ENCODE measurements at regions not wholly inside any gene's neighbourhood (a gene's known extent, or its start where the extent isn't known, plus 50 kb on each side); places are given as distances from the start of the nearest gene placed in this dataset.

- DNase-seq (ENCODE audit: low read depth), result no peak
Measured at GRCh38 chr12:24414480-24414879, 465.0 kb upstream of the SOX5 start.

DNA sequence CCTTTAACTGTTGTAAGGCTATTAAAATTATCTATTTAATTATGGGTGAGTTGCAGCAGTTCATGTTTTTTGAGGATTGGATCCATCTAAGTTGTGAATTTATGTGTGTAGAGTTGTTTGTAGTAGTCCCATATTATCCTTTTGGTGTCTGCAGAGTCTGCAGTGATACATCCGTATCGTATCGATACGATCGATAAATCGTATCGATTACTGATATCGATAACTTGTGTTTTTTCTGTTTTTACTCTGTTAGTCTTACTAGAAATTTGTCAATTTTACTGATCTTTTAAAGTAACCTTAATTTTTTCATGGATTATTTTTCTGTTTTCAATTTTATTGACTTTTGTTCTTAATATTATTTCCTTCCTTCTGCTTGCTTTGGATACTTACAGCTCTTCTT, 462.5 kb upstream of the SOX5 start:
- DNase-seq (ENCODE audit: low read depth), result no peak

- DNase-seq (ENCODE audit: low read depth), result no peak
Measured at GRCh38 chr12:24409868-24410267, 460.4 kb upstream of the SOX5 start.

- no peak for DNase-seq (ENCODE audit: low read depth)
Measured at GRCh38 chr12:24408305-24408704, 458.8 kb upstream of the SOX5 start.

DNA sequence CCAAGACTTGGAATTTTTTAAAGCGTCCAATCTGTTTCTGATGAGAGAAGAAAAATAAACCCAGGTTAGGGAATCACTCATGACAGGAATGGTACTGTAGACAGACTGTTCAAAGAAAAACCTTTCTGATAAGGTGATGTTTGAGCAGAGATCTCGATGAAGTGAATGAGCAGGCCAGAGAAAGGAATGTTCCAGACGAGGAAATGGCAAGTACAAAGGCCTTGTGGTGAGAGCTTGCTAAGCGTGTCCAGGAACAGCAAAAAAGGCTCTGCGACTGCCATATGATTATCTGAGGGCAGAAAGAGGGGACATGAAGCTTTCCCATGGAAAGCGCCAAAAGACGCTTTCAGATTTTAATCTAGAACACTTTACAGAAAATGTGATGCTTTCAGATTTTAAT, 458.4 kb upstream of the SOX5 start:
- no peak for DNase-seq (ENCODE audit: low read depth)

GRCh38 chr12:24404086-24404815, 454.8 kb upstream of the SOX5 start:
- no peak for DNase-seq (ENCODE audit: low read depth)

GRCh38 chr12:24400533-24400932, 451.1 kb upstream of the SOX5 start:
- DNase-seq (ENCODE audit: low read depth), result no peak

- DNase-seq (ENCODE audit: low read depth), result no peak
Measured at GRCh38 chr12:24398605-24399004, 449.1 kb upstream of the SOX5 start.

DNA sequence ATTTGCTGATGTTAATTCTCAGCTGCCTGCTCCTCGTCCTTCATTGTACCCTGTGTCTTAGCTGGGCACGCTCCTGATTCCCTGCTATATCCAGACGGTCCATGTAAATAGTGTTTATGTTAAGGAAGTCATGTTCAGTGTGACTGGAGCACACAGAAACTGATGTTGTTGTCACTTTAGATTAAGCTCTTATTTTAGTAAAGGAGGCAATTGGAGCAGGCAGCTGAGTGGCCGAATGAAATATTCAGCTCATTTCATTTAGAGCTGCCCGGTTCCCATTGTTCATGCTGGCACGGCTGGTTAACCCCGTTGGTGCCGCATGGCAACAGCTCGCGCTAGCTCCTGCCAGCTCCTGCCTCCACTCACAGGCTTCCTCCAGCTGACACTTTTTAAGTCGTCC, 446.8 kb upstream of the SOX5 start:
- no peak for DNase-seq (ENCODE audit: low read depth)

GRCh38 chr12:24394246-24394645, 444.8 kb upstream of the SOX5 start:
- DNase-seq (ENCODE audit: low read depth), result no peak

- no peak for DNase-seq (ENCODE audit: low read depth)
Measured at GRCh38 chr12:24393071-24393470, 443.6 kb upstream of the SOX5 start.

GRCh38 chr12:24389394-24389793, 439.9 kb upstream of the SOX5 start:
- DNase-seq (ENCODE audit: low read depth), result no peak

DNA sequence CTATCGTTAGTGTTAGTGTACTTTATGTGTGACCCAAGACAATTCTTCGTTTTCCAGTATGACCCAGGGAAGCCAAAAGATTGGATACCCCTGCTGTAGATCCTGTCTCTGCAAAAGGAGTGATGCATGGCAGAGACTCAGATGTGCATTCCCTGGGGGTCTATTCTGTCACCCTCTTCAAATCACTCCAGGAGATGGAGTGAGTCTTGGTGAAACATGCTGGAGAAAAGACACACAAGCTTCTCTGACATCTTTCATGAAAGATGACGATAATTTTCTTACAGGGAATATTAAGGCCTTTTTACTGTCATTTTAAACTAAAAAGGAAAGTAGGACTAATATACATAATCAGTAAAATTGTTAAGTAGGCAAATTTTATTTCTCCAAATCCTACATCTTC, 437.9 kb upstream of the SOX5 start:
- no peak for DNase-seq (ENCODE audit: low read depth)

GRCh38 chr12:24386836-24387235, 437.4 kb upstream of the SOX5 start:
- no peak for DNase-seq (ENCODE audit: low read depth)

GRCh38 chr12:24381790-24382189, 432.3 kb upstream of the SOX5 start:
- DNase-seq (ENCODE audit: low read depth), result no peak

GRCh38 chr12:24379861-24380521, 430.5 kb upstream of the SOX5 start:
- DNase-seq (ENCODE audit: low read depth), result no peak

DNA sequence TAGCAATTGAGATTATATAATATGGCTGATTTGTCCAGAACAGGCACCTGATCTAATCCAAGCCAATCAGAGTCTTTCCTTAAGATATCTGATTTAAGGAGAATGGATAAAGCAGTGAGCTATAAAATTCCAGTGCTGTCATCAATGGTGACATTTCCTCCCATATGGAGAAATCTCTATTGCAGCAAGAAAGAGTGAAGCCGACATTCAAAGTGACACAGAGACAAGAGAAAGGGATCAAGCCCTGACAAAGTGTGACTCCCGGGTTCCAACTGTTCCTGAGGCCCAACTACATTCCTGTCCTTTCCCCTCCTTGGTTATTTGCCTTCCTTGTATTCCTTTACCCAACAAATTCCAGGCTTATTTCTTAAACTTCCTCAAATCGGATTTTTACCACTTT, 430.0 kb upstream of the SOX5 start:
- DNase-seq (ENCODE audit: low read depth), result no peak

DNA sequence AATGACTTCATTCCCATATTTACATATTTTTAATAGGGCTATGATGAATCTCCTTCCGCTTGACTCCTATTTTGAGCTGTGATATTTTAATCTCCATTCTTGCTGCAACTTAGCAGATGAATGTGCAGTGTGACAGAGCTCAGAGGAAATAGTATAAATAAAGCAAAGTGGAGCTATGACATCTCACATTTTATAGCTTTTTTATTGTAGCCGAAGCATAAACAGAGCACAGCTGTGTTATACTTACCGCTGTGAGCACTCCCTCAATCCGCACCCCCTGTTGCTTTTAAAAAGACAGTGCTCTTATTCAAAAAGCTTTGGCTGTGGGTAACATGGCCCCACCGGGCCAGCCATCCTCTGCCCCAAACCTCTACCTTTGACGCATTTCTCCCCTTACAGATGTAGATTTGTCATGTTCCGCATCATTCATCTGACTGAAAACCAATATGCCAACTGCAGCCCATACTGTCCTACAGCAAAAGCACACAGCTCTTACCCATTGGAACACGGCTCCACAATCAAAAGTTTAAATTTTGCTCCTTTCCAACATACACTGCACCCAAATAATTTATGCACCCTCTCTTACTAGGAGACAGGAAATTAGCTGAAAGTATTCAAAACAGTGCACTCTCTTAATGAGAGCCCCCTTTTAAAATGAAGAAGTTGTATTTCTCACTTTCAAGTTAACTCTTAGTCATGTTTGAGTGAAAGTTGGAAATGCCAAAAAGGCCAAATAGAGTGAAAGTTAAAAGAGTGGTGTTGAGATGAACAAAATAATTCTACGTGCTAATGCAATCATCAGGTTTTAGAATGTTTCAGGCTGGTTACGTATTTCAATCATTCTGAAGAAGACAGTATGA, 429.3 kb upstream of the SOX5 start:
- no peak for DNase-seq (ENCODE audit: low read depth)

- DNase-seq (ENCODE audit: low read depth), result no peak
Measured at GRCh38 chr12:24374452-24374851, 425.0 kb upstream of the SOX5 start.

DNA sequence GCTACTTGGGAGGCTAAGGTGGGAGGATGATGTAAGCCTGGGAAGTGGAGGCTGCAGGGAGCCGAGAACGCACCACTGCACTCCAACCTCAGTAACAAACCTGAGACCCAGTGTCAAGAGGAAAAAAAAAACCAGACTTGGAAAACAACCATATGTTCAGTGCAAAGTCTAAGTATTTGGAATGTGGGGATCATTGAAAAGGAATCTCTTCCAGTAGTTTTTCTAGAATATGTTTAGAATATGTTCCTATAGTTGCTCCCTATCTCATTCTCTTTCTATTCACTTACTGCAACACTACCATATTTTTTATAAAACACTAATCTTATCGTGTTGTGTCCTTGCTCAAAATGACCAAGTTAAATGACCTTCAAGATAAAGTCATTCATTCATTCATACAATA, 423.5 kb upstream of the SOX5 start:
- no peak for DNase-seq (ENCODE audit: low read depth)

- DNase-seq (ENCODE audit: low read depth), result no peak
Measured at GRCh38 chr12:24366514-24366913, 417.0 kb upstream of the SOX5 start.

- no peak for DNase-seq (ENCODE audit: low read depth)
Measured at GRCh38 chr12:24364921-24365320, 415.5 kb upstream of the SOX5 start.

DNA sequence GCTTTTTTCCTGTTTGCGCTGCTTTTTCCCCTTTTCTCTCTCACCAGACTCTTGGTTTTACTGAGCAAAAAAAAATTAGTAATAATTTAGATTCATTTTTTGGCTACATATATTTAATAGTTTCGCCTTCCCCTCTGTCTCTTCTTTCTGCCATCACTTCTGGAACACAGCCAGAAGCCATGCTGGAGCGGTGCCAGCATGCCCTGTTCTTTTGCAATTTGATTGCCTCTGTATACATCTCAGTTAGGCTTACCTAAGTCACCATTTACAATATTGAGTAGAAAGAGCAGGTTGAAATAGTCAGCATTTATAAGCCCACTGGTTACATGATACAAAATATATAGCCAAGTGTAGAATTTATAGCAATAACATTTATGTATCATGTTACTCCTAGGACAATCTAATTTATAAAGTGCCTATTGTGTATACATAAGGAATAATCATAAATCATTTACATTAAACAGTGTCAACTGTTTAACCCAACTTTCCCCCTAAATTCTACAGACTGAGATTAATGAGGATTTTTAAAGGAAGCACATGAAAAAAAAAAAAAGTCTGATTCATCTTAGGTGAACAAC, 413.8 kb upstream of the SOX5 start:
- no peak for DNase-seq (ENCODE audit: low read depth)

All from GM04503 (cell line).